ENCODE measurements at regions not wholly inside any gene's neighbourhood (a gene's known extent, or its start where the extent isn't known, plus 50 kb on each side); places are given as distances from the start of the nearest gene placed in this dataset.

DNA sequence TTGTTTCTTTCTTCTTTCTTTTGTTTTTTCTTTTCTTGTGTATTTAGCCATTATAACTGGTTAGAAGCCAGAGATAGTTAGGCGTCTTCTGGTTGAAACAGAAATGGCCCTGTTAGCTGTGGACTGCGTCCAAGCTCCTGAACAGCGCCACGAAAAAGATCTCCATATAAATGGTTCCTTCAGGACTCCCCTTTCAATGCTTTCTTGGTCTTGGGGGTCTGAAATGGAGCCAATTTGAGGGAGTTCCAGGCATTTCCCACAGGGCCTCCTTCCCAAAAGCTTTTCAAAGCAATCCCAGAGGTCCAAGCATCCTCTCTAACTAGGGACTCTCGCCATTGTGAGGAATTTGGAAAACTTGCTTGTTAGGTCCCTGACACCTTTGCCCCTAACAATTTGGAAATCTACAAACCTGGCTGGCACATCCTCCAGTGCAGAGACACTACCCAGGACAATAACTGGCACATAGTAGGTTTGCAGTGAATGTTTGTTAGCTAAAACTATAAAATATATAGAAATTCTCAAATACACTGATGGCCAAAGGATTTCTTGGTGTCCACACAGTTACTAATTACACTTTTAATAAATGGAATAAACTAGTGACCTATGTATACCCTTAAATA is 80.1 kb downstream of the MYCN start:
- TF ChIP-seq, protein P1, sequence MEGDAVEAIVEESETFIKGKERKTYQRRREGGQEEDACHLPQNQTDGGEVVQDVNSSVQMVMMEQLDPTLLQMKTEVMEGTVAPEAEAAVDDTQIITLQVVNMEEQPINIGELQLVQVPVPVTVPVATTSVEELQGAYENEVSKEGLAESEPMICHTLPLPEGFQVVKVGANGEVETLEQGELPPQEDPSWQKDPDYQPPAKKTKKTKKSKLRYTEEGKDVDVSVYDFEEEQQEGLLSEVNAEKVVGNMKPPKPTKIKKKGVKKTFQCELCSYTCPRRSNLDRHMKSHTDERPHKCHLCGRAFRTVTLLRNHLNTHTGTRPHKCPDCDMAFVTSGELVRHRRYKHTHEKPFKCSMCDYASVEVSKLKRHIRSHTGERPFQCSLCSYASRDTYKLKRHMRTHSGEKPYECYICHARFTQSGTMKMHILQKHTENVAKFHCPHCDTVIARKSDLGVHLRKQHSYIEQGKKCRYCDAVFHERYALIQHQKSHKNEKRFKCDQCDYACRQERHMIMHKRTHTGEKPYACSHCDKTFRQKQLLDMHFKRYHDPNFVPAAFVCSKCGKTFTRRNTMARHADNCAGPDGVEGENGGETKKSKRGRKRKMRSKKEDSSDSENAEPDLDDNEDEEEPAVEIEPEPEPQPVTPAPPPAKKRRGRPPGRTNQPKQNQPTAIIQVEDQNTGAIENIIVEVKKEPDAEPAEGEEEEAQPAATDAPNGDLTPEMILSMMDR (IDR thresholded peaks at IDR 0.05; ENCODE audit: low read depth, low read length), result no peak
- no peak for TF ChIP-seq MYC (IDR thresholded peaks at IDR 0.05; ENCODE audit: low read depth, low read length)
- no peak for TF ChIP-seq POLR2A (IDR thresholded peaks at IDR 0.05; ENCODE audit: extremely low read depth, insufficient read length)
- TF ChIP-seq, protein P2, sequence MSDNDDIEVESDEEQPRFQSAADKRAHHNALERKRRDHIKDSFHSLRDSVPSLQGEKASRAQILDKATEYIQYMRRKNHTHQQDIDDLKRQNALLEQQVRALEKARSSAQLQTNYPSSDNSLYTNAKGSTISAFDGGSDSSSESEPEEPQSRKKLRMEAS (IDR thresholded peaks at IDR 0.05; ENCODE audit: low read depth, low read length), result no peak
- no peak for DNase-seq (ENCODE audit: low read depth)
- no peak overlapping the region for H3K4me3 ChIP-seq (ENCODE audit: low read depth, low read length)

DNA sequence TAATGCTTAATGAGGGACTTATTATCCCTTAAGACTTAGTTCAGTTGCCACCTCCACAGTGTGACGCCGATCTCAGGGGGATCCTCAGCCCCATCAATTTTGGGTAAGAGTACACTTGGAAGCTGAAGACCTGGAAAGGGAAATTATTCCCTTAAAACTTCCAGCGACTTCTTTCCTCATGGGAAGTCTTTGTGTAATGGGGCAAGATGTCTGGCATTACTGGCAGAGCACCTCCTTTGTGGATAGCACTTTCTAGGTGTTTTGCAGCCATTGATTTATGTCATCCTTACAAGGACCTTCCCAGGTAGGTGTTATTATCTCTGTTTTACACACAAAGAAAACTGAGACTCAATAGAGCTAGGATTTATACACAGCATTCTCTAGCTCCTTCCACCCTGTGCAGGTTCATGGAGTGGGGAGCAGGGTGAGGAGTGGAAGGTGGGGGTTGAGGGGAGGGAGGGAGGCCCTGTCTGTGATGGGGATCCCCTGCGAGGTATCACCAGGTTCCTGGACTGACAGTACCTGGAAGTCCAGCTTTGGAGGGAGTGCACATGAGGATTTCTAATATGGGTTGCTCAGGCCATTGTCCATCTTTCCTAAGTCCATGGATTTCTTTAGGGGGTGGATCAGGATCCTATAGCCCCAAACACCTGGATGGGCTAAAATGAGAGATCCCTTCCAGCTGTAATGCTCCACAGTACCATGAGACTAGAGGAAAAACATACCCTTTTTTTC is 79.4 kb downstream of the MYCN start:
- TF ChIP-seq POLR2A (IDR thresholded peaks at IDR 0.05; ENCODE audit: extremely low read depth, insufficient read length) (no peak), MYC (IDR thresholded peaks at IDR 0.05; ENCODE audit: low read depth, low read length) (no peak)
- TF ChIP-seq, protein P1 (IDR thresholded peaks at IDR 0.05; ENCODE audit: low read depth, low read length), result no peak
- TF ChIP-seq, protein P2 (IDR thresholded peaks at IDR 0.05; ENCODE audit: low read depth, low read length), result no peak
- no peak for DNase-seq (ENCODE audit: low read depth)
- H3K4me3 ChIP-seq (ENCODE audit: low read depth, low read length), result no peak overlapping the region

DNA sequence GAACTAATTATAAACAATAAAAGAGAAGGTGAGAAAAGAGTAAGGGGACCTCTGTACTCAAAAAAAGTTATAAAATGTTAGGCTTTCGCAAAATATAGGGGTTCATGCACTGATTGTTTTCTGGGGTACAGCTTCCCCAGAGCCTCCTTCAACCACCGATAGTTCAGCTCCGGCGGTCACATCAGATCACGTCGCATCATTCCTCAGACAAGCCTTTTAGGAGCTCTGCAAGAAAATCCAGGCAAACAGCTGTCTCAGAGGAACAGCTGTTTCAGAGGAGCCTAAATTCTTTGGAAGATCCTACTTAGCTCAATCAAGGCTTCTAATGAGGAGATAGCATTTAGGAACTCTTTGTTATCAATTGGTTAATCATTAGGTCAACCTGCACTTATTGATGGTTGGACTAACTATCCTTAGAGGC is 78.7 kb downstream of the MYCN start:
- H3K4me3 ChIP-seq (ENCODE audit: low read depth, low read length), result no peak overlapping the region
- TF ChIP-seq MYC (IDR thresholded peaks at IDR 0.05; ENCODE audit: low read depth, low read length) (no peak), POLR2A (IDR thresholded peaks at IDR 0.05; ENCODE audit: extremely low read depth, insufficient read length) (no peak)
- TF ChIP-seq, protein P1 (IDR thresholded peaks at IDR 0.05; ENCODE audit: low read depth, low read length), result no peak
- TF ChIP-seq, protein P2 (IDR thresholded peaks at IDR 0.05; ENCODE audit: low read depth, low read length), result no peak
- DNase-seq (ENCODE audit: low read depth), result no peak

DNA sequence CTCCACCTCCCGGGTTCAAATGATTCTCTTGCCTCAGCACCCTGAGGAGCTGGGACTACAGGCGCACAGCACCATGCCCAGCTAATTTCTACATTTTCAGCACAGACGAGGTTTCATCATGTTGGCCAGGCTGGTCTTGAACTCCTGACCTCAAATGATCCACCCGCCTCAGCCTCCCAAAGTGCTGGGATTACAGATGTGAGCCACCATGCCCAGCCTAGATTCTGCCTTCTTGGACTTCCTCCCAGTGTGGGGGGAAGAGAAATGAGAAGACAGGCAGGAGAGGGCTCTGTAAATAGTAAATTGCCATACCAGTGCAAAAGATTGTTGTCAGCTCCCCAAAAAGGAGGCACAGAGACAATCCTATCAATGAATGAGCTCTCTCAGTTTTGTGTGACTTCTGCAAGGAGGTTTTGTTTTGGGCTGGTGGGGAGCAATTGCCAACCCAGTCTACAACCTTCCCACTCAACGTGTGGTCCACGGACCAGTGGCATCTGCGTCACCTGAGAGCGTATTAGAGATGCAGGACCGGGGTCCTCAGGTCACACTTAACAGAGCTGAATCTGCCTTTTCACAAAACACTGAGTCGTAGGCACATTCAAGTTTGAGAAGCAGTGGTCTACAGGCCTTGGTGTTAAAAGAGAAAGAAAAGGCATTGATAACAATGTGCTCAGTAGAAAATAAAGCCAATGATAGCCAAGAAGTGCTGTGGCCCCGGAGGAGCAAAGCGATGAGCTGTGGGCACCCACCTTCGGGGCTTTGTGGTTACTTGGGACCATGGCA is 78.1 kb downstream of the MYCN start:
- no peak overlapping the region for H3K4me3 ChIP-seq (ENCODE audit: low read depth, low read length)
- DNase-seq (ENCODE audit: low read depth), result no peak
- TF ChIP-seq, protein P1 (IDR thresholded peaks at IDR 0.05; ENCODE audit: low read depth, low read length), result no peak
- TF ChIP-seq POLR2A (IDR thresholded peaks at IDR 0.05; ENCODE audit: extremely low read depth, insufficient read length) (no peak), MYC (IDR thresholded peaks at IDR 0.05; ENCODE audit: low read depth, low read length) (no peak)
- TF ChIP-seq, protein P2 (IDR thresholded peaks at IDR 0.05; ENCODE audit: low read depth, low read length), result no peak

DNA sequence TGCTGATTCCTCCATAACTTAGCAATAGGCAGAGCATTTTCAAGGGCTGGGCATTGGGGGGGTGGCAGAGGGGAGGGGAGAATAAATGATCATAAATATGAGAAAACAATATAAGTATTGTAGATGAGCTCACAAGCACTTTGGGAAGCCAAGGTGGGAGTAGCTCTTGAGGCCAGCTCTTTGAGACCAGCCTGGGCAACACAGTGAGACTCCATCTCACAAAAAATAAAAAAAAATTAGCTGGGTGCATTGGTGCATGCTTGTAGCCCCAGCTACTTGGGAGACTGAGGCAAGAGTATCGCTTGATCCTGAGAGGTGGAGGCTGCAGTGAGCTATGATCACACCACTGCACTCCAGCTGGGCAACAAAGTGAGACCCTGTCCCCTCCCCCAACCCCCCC is 75.9 kb downstream of the MYCN start:
- no peak overlapping the region for H3K4me3 ChIP-seq (ENCODE audit: low read depth, low read length)
- TF ChIP-seq POLR2A (IDR thresholded peaks at IDR 0.05; ENCODE audit: extremely low read depth, insufficient read length), result no peak
- TF ChIP-seq, protein P2 (IDR thresholded peaks at IDR 0.05; ENCODE audit: low read depth, low read length), result no peak
- TF ChIP-seq, protein P1 (IDR thresholded peaks at IDR 0.05; ENCODE audit: low read depth, low read length), result no peak
- no peak for TF ChIP-seq MYC (IDR thresholded peaks at IDR 0.05; ENCODE audit: low read depth, low read length)
- DNase-seq (ENCODE audit: low read depth), result no peak

Measured in NB4 (cell line).